HepG2 (cell line): ENCODE measurements at regions not wholly inside any gene's neighbourhood (a gene's known extent, or its start where the extent isn't known, plus 50 kb on each side); places are given as distances from the start of the nearest gene placed in this dataset.

Experiments
- ATAC-seq: fragments of 200-7000 bp; cut with Tn5 transposase; 3 replicates; pipeline ENCODE4 v1.9.1; 2020; ENCODE audit warnings: mild to moderate bottlenecking, moderate library complexity
- BruUV-seq: library from RNA; stranded (reverse); fragments of 400-500 nt; replicated peaks from 2 replicates; lab custom pipeline; 2021; lab: Mats Ljungman, UMichigan
- CTCF ChIA-PET: fragments of 300-600 bp; formaldehyde crosslinking; extraction: SDS; loops from one replicate; lab custom pipeline; 2021; ENCODE audit warnings: low total read pairs, inconsistent platforms, low intra/inter-chr PET ratio; lab: Yijun Ruan, JAX
- POLR2A ChIA-PET: fragments of 350-600 bp; sonication (Branson Sonifier 250); formaldehyde crosslinking; loops from one replicate; lab custom pipeline; 2020; ENCODE audit warnings: antibody characterized with exemption, inconsistent platforms; lab: Yijun Ruan, JAX
- DNase-seq: peaks from one replicate; pipeline ENCODE4 v3.0.0-alpha.2; 2015; ENCODE audit warnings: low spot score
- FAIRE-seq: peaks from 3 replicates; lab custom pipeline; 2011; peaks lifted over from hg19 to GRCh38; lab: Jason Lieb, UNC
- H2AFZ ChIP-seq: one replicate; pipeline ENCODE4 v1.6.1; 2011; ENCODE audit warnings: low read length, inconsistent platforms
- H3K27ac ChIP-seq: fragments of 300-600 bp; 3 replicates; pipeline ENCODE4 v1.8.0; 2011; ENCODE audit warnings: mixed run types, mild to moderate bottlenecking, mixed read lengths, low read length, inconsistent platforms; ENCODE audit not compliant: insufficient read depth; ENCODE audit errors: extremely low read length
- H3K27me3 ChIP-seq, 2 experiments: fragments of 200-600 bp in 1 of 2; 2 replicates in 1 of 2; 3 replicates in 1 of 2; pipeline versions ENCODE4 v1.6.0 to v1.8.0; 2011; ENCODE audit warnings: low read length in 2 of 2, mild to moderate bottlenecking in 2 of 2, moderate library complexity in 2 of 2, inconsistent platforms in 1 of 2; ENCODE audit not compliant: insufficient read depth in 2 of 2, control insufficient read depth in 1 of 2
- H3K36me3 ChIP-seq, 2 experiments: fragments of 200-600 bp in 1 of 2; replicated peaks in 1 of 2; 2 replicates in 1 of 2; 3 replicates in 1 of 2; pipeline versions ENCODE4 v1.5.1 to v1.8.0; 2011; ENCODE audit warnings: low read length in 2 of 2, inconsistent platforms in 1 of 2; ENCODE audit not compliant: insufficient read depth in 2 of 2, control insufficient read depth in 1 of 2
- H3K4me1 ChIP-seq: 2 replicates; pipeline ENCODE4 v1.5.1; 2012; ENCODE audit warnings: low read length, inconsistent platforms; ENCODE audit not compliant: insufficient read depth
- H3K4me2 ChIP-seq: 2 replicates; pipeline ENCODE4 v1.6.0; 2011; ENCODE audit warnings: low read depth, low read length, inconsistent platforms
- H3K4me3 ChIP-seq, 3 experiments: fragments of 200-600 bp in 1 of 3; sonication (generic), shearing (Covaris generic) in 1 of 3; replicated peaks in 1 of 3; 2 replicates each; pipeline ENCODE4 v1.5.1; 2011 to 2016; ENCODE audit warnings: low read length in 3 of 3, inconsistent platforms in 2 of 3, low read depth in 2 of 3, mild to moderate bottlenecking in 2 of 3, control low read depth in 1 of 3, mixed read lengths in 1 of 3; ENCODE audit not compliant: insufficient read depth in 1 of 3
- H3K79me2 ChIP-seq: one replicate; pipeline ENCODE4 v1.6.1; 2011; ENCODE audit warnings: low read length, inconsistent platforms; ENCODE audit not compliant: insufficient read depth
- H3K9ac ChIP-seq: 2 replicates; pipeline ENCODE4 v1.6.0; 2011; ENCODE audit warnings: mild to moderate bottlenecking, low read depth, low read length, inconsistent platforms; ENCODE audit not compliant: insufficient read depth
- H3K9me3 ChIP-seq: 2 replicates; pipeline ENCODE4 v1.5.1; 2012; ENCODE audit warnings: mild to moderate bottlenecking, low read length
- H4K20me1 ChIP-seq: 2 replicates; pipeline ENCODE4 v1.6.0; 2011; ENCODE audit warnings: inconsistent platforms, mild to moderate bottlenecking, low read length, moderate library complexity; ENCODE audit not compliant: insufficient read depth
- ATF7 ChIP-seq, 2 experiments: fragments of 450-650 bp in 1 of 2; sonication (generic) in 1 of 2; formaldehyde crosslinking in 1 of 2; IDR thresholded peaks; 2 replicates each; pipeline versions ENCODE4 v1.4.0 to v1.6.1; 2016 to 2020; ENCODE audit warnings: antibody characterized with exemption in 1 of 2, mild to moderate bottlenecking in 1 of 2, missing genetic modification reagents in 1 of 2
- BRCA1 ChIP-seq: sonication (generic); formaldehyde crosslinking; IDR thresholded peaks from 2 replicates; pipeline ENCODE4 v1.4.0; 2020; ENCODE audit warnings: missing genetic modification reagents
- CENPX ChIP-seq: sonication (generic); formaldehyde crosslinking; IDR thresholded peaks from 2 replicates; pipeline ENCODE4 v1.9.0; 2021; ENCODE audit warnings: mild to moderate bottlenecking, missing genetic modification reagents, moderate library complexity
- GTF3A ChIP-seq: sonication (generic); formaldehyde crosslinking; conservative IDR thresholded peaks from 2 replicates; pipeline ENCODE4 v1.4.0; 2020; ENCODE audit warnings: mild to moderate bottlenecking, missing genetic modification reagents
- REXO4 ChIP-seq: sonication (generic); formaldehyde crosslinking; IDR thresholded peaks from 2 replicates; pipeline ENCODE4 v1.8.0; 2022; ENCODE audit warnings: missing genetic modification reagents, mild to moderate bottlenecking, borderline replicate concordance
- TCF7L2 ChIP-seq: IDR thresholded peaks from 2 replicates; pipeline ENCODE4 v1.6.1; 2011; ENCODE audit warnings: mild to moderate bottlenecking, low read depth, low read length, moderate library complexity
- ZBTB26 ChIP-seq: IDR thresholded peaks from 2 replicates; pipeline ENCODE4 v1.6.1; 2016; ENCODE audit warnings: missing compliant biosample characterization, missing genetic modification reagents, borderline replicate concordance
- ZFP91 ChIP-seq: sonication (generic); formaldehyde crosslinking; IDR thresholded peaks from 2 replicates; pipeline ENCODE4 v1.9.0; 2022; ENCODE audit warnings: missing genetic modification reagents, mild to moderate bottlenecking, borderline replicate concordance
- ZNF136 ChIP-seq: sonication (generic); formaldehyde crosslinking; IDR thresholded peaks from 2 replicates; pipeline ENCODE4 v1.8.1; 2022; ENCODE audit warnings: low read depth, mild to moderate bottlenecking, moderate library complexity, missing genetic modification reagents
- ZNF570 ChIP-seq: sonication (generic); formaldehyde crosslinking; IDR thresholded peaks from 2 replicates; pipeline ENCODE4 v1.4.0; 2020; ENCODE audit warnings: mild to moderate bottlenecking, missing genetic modification reagents, borderline replicate concordance
- WGBS: methylation state at CpG from one replicate; pipeline ENCODE4 v1.1.6; 2017; ENCODE audit warnings: low lambda C conversion rate; 5-methylcytosine and 5-hydroxymethylcytosine counted together
- in situ Hi-C: cut with HindIII; loops from 2 replicates; pipeline ENCODE4 v1.10.0; 2017; ENCODE audit warnings: low pct_unique_long_range_greater_than_20kb; ENCODE audit not compliant: extremely low pct_ligation_motif_present
- intact Hi-C: fragments of 100-400 bp; cut with micrococcal nuclease; formaldehyde crosslinking; loops from one replicate; pipeline ENCODE4 v1.10.0; 2022; ENCODE audit not compliant: unreplicated experiment
- TF ChIP-seq, protein P1 (sequence below): sonication (generic); formaldehyde crosslinking; IDR thresholded peaks from 2 replicates; pipeline ENCODE4 v1.8.1; 2023; ENCODE audit warnings: mild to moderate bottlenecking, missing genetic modification reagents

- Histone ChIP-seq H3K36me3 (no peaks in the 10 kb centered on the region), H3K9me3 (no peaks in the 10 kb centered on the region), H3K9ac (no peak overlapping the region), H3K4me1 (no peaks in the 10 kb centered on the region), H3K27me3 (0 out of 5 replicates have a peak, but pooled peaks cover 0 to 8% of the 10 kb centered on the region in 2 experiments), H3K4me2 (no peak overlapping the region), H3K79me2 (no peaks in the 10 kb centered on the region), H4K20me1 (no peaks in the 10 kb centered on the region), H2AFZ (no peak overlapping the region), H3K27ac (no peak overlapping the region), H3K4me3 (no peak overlapping the region)
- ChIA-PET POLR2A (no interaction called here), CTCF (no interaction called here)
- FAIRE-seq (no peak), ATAC-seq (no peak), DNase-seq (no peak)
- no peak for TF ChIP-seq GTF3A (CRISPR knock-in tag)
- peak; percentile 93 for TF ChIP-seq ATF7 (IDR thresholded peaks at IDR 0.05)
- TF ChIP-seq ATF7 (CRISPR knock-in tag; IDR thresholded peaks at IDR 0.05), result no peak
- no TSS peak for BruUV-seq
- in situ Hi-C loops, result no loop called here
- intact Hi-C loops, result no loop called here
- WGBS, result 2% methylated on average over 2 of the region's 2 CpGs
Measured at GRCh38 chr15:94026458-94027304, 204.7 kb upstream of the MCTP2 start.

DNA sequence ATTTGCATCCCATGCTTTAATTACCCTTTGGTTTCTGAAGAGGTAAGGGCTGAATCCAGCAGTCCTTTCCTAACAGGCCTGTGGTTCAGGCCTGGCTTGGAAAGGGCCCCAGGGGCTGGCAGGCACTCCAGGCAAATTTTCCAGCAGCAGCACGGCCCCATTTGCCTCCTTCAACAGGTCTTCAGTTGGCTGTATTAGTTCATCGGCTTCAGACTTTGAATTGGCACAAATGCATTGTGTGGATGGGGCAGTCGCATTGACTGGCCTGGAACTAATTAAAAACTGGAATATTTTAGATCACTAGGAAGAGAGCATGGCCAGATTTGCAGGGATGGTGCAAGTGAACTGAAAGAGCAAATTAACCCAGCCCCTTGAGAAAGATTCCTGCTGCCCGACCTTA is 207.8 kb upstream of the MCTP2 start:
- POLR2A ChIA-PET, result no interaction called here
- no peak overlapping the region for H3K27ac ChIP-seq
- 0 out of 5 replicates have a peak, but pooled peaks cover 0 to 8% of the 10 kb centered on the region in 2 experiments for H3K27me3 ChIP-seq
- TF ChIP-seq, protein P1, sequence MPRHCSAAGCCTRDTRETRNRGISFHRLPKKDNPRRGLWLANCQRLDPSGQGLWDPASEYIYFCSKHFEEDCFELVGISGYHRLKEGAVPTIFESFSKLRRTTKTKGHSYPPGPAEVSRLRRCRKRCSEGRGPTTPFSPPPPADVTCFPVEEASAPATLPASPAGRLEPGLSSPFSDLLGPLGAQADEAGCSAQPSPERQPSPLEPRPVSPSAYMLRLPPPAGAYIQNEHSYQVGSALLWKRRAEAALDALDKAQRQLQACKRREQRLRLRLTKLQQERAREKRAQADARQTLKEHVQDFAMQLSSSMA (CRISPR knock-in tag), result no peak
- TF ChIP-seq BRCA1 (CRISPR knock-in tag), result no peak
- TF ChIP-seq ZNF136 (CRISPR knock-in tag), result no peak
- no peak for TF ChIP-seq REXO4
- TF ChIP-seq ZNF570, result no peak
- TF ChIP-seq ZBTB26 (CRISPR knock-in tag), result no peak
- TF ChIP-seq TCF7L2, result no peak
- TF ChIP-seq CENPX (CRISPR knock-in tag), result no peak
- no peak for TF ChIP-seq ZFP91

More for the DNA sequence above, 207.8 kb upstream of the MCTP2 start:
- Histone ChIP-seq H3K4me2 (no peak overlapping the region), H3K4me1 (no peaks in the 10 kb centered on the region), H3K4me3 (no peak overlapping the region), H3K9ac (no peak overlapping the region), H3K9me3 (no peaks in the 10 kb centered on the region), H4K20me1 (no peaks in the 10 kb centered on the region), H2AFZ (no peak overlapping the region), H3K36me3 (no peaks in the 10 kb centered on the region), H3K79me2 (no peaks in the 10 kb centered on the region)
- intact Hi-C loops, result no loop called here
- ATAC-seq, result no peak
- 0% methylated on average over 3 of the region's 4 CpGs for WGBS
- FAIRE-seq, result no peak
- DNase-seq, result no peak
- CTCF ChIA-PET, result no interaction called here
- in situ Hi-C loops, result no loop called here
- no TSS peak for BruUV-seq
